ENCODE measurements at regions not wholly inside any gene's neighbourhood (a gene's known extent, or its start where the extent isn't known, plus 50 kb on each side); places are given as distances from the start of the nearest gene placed in this dataset.
A peak's percentile ranks its signal among the peaks of the same experiment; 100 is the strongest.

DNA sequence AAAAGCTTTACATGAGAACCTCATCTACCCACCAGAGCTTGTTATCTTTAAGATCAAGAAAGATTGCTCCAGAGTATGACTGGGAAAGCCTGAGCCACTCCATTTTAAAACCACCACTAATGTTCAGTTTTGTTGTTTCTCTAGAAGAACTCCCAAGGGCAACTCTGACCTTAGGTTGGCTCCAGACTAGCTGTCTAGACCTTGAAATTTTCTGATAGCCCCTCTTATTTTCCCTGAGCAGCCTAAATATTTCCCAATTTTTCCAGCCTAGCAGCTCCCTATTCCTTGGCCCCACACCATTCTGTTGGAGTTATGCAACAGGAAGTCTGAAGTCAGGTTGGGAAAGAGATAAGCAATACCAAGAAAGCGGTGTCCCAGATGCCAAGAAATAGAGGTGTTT is 84.6 kb upstream of the TCF21 start:
- H3K27ac ChIP-seq (ENCODE audit: extremely low read depth, low read depth, low read length), result no peak overlapping the region
- no peak for FAIRE-seq
- CTCF ChIA-PET (ENCODE audit: low intra/inter-chr PET ratio), result no interaction called here
- TF ChIP-seq ZFX (CRISPR knock-in tag; IDR thresholded peaks at IDR 0.05) (no peak), SMAD4 (CRISPR knock-in tag; conservative IDR thresholded peaks at IDR 0.05) (peak; percentile 87), ILK (tag; IDR thresholded peaks at IDR 0.05; ENCODE audit: borderline replicate concordance, low read depth) (0 out of 2 replicates have a peak, but pooled peaks have one; percentile 59), ZNF766 (CRISPR knock-in tag; conservative IDR thresholded peaks at IDR 0.05) (peak; percentile 58; the same call in 1 of the 2 replicates), GABPA (tag; conservative IDR thresholded peaks at IDR 0.05; ENCODE audit: low read depth) (peak; percentile 41; the same call in 1 of the 2 replicates), HIVEP1 (CRISPR knock-in tag; IDR thresholded peaks at IDR 0.05) (peak; percentile 94), ZFP30 (CRISPR knock-in tag; IDR thresholded peaks at IDR 0.05; ENCODE audit: borderline replicate concordance) (no peak)
- TF ChIP-seq, protein P1, sequence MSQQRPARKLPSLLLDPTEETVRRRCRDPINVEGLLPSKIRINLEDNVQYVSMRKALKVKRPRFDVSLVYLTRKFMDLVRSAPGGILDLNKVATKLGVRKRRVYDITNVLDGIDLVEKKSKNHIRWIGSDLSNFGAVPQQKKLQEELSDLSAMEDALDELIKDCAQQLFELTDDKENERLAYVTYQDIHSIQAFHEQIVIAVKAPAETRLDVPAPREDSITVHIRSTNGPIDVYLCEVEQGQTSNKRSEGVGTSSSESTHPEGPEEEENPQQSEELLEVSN (IDR thresholded peaks at IDR 0.05; ENCODE audit: borderline replicate concordance in 1 of 2, extremely low read depth in 1 of 2, insufficient read depth in 1 of 2, insufficient read length in 1 of 2, low read depth in 1 of 2, low read length in 1 of 2, poor library complexity in 1 of 2, severe bottlenecking in 1 of 2), result no peak
- TF ChIP-seq, protein P2, sequence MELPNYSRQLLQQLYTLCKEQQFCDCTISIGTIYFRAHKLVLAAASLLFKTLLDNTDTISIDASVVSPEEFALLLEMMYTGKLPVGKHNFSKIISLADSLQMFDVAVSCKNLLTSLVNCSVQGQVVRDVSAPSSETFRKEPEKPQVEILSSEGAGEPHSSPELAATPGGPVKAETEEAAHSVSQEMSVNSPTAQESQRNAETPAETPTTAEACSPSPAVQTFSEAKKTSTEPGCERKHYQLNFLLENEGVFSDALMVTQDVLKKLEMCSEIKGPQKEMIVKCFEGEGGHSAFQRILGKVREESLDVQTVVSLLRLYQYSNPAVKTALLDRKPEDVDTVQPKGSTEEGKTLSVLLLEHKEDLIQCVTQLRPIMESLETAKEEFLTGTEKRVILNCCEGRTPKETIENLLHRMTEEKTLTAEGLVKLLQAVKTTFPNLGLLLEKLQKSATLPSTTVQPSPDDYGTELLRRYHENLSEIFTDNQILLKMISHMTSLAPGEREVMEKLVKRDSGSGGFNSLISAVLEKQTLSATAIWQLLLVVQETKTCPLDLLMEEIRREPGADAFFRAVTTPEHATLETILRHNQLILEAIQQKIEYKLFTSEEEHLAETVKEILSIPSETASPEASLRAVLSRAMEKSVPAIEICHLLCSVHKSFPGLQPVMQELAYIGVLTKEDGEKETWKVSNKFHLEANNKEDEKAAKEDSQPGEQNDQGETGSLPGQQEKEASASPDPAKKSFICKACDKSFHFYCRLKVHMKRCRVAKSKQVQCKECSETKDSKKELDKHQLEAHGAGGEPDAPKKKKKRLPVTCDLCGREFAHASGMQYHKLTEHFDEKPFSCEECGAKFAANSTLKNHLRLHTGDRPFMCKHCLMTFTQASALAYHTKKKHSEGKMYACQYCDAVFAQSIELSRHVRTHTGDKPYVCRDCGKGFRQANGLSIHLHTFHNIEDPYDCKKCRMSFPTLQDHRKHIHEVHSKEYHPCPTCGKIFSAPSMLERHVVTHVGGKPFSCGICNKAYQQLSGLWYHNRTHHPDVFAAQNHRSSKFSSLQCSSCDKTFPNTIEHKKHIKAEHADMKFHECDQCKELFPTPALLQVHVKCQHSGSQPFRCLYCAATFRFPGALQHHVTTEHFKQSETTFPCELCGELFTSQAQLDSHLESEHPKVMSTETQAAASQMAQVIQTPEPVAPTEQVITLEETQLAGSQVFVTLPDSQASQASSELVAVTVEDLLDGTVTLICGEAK (IDR thresholded peaks at IDR 0.05), result no peak
- TF ChIP-seq, protein P2 (CRISPR knock-in tag; IDR thresholded peaks at IDR 0.05), result no peak
- TF ChIP-seq, protein P3, sequence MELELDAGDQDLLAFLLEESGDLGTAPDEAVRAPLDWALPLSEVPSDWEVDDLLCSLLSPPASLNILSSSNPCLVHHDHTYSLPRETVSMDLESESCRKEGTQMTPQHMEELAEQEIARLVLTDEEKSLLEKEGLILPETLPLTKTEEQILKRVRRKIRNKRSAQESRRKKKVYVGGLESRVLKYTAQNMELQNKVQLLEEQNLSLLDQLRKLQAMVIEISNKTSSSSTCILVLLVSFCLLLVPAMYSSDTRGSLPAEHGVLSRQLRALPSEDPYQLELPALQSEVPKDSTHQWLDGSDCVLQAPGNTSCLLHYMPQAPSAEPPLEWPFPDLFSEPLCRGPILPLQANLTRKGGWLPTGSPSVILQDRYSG (tag; conservative IDR thresholded peaks at IDR 0.05; ENCODE audit: low read depth), result 0 out of 2 replicates have a peak, but pooled peaks have one; percentile 34

More for the DNA sequence above, 84.6 kb upstream of the TCF21 start:
- no TSS peak for BruUV-seq (replicated peaks)
- Histone ChIP-seq H3K27me3 (ENCODE audit: control insufficient read depth in 2 of 2, insufficient read depth in 2 of 2, low read length in 2 of 2) (no peaks in the 10 kb centered on the region), H2AFZ (ENCODE audit: low read depth, low read length) (no peak overlapping the region), H3K4me3 (no peak overlapping the region), H3K9ac (ENCODE audit: insufficient read depth in 1 of 2, low read depth in 2 of 2, low read length in 2 of 2) (no peak overlapping the region), H4K20me1 (replicated peaks; ENCODE audit: control insufficient read depth, insufficient read depth, low read length) (no peaks in the 10 kb centered on the region), H3K9me1 (ENCODE audit: control insufficient read depth, insufficient read depth, low read length) (no peaks in the 10 kb centered on the region), H3K4me1 (replicated peaks in 1 of 2; ENCODE audit: control insufficient read depth in 2 of 2, insufficient read depth in 2 of 2, low read length in 2 of 2) (peaks cover 0 to 5% of the 10 kb centered on the region in 2 experiments; a peak in 2 of 5 replicates), H3K79me2 (ENCODE audit: control insufficient read depth, insufficient read depth, low read length) (no peaks in the 10 kb centered on the region), H3K4me2 (ENCODE audit: insufficient read depth, low read length) (no peak overlapping the region), H3K36me3 (ENCODE audit: control insufficient read depth, insufficient read depth, low read length) (no peaks in the 10 kb centered on the region), H3K9me3 (replicated peaks; ENCODE audit: control insufficient read depth, insufficient read depth, low read depth, low read length) (no peaks in the 10 kb centered on the region)
- intact Hi-C loops (cut with micrococcal nuclease), result no loop called here
- POLR2A ChIA-PET, result no interaction called here
- ATAC-seq (no peak), DNase-seq (ENCODE audit: extremely low read depth in 1 of 4, low spot score in 3 of 4) (no peak)
- in situ Hi-C loops (cut with MboI), result no loop called here
- 0% methylated on average over 1 of the region's 1 CpG for WGBS (ENCODE audit: insufficient coverage, low coverage, missing lambda C conversion rate)

Data from K562 (cell line).